Stimulated activated CD8-positive, alpha-beta memory T cell treated with anti-CD3 and anti-CD28 coated beads, Interleukin-7, amount 100 ng/mL, for 48 hours (primary cell): ENCODE measurements at regions not wholly inside any gene's neighbourhood (a gene's known extent, or its start where the extent isn't known, plus 50 kb on each side); places are given as distances from the start of the nearest gene placed in this dataset.
A peak's percentile ranks its signal among the peaks of the same experiment; 100 is the strongest.
"Not testable (repeated sequence)": the region's sequence is repeated elsewhere in the genome, so short reads cannot be mapped to it uniquely, and the experiment has no call there.

ENCODE experiments used
- DNase-seq, 2 donors: peaks; one replicate each; pipeline ENCODE4 v3.0.0-alpha.2; 2020; ENCODE audit warnings: low read depth in 1 of 2; ENCODE audit errors: extremely low read depth in 1 of 2

DNA sequence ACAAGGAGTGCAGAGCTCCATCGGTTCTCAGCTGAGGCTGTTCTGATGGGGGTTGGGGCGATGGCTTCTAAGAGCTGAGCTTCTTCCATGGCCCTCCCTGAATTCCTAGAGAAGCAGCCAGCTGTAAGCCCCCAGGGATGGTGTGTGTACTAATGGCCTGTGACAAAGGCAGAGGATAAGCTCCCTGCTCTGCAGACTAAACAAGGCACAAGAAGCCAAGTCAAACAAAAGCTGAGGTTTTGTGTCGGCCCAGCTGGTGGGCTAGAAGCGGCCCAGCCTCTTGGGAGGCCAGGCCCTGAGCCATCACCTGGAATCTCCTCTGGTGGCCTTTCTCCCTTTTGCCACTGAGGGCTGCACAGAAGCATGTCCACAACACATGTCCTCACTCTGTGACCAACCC is 75.0 kb upstream of the XPA start:
- no peak for DNase-seq

DNA sequence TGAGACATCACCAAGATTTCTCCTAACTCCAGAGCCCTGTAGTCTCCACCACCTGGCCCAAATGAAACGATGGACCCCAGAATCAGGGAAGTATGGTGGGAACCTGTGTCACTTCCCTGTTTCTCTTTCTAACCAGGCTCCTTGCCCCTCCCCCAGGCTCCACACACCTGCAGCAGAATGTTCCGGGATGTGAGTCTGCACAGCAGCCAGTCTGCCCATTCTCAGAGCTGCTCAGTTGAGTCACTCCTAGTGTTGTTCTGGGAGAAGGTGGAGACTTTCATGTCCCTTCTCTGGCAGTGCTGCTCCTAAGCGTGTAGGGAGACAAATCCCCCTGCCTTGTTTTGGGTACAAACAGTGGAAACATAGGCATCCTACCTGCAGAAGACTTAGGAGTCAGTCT is 76.0 kb upstream of the XPA start:
- no peak for DNase-seq

DNA sequence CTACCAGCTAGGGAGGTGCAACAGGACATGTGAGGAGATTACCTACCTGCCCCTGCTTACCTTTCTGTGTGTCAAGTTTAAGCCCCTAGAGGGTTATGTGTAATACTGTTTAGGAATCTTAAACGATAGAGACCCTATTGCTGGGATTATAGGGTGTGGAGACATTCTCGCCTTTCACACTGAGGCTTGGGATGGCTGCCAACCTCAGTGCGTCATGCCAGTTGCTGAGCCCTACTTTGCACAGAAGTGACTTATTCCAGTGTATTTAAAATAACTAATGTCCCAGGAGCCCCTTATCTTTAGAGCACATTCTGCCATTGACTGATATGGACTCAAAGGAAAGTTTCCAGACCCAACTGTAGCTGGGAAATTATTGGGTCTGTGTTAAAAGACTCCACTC is 76.6 kb upstream of the XPA start:
- no peak for DNase-seq

DNA sequence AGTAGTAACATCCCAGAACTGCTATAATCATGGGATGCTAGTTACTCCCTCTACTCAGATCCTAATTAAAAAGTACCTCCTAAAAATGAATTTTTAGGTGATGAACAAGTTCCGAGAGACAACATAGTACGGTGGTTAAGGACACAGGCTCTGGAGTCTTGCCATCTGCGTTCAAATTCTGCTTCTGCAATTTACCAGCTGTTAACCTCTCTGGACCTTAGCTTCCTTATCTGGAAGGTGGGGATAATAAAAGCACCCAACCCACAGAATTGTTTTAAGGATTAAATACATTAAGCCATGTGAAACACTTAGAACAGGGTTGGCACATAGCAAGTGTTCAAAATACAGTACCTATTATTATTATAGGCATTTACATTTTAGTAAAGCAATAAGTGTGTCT is 77.5 kb upstream of the XPA start:
- DNase-seq: no peak

DNA sequence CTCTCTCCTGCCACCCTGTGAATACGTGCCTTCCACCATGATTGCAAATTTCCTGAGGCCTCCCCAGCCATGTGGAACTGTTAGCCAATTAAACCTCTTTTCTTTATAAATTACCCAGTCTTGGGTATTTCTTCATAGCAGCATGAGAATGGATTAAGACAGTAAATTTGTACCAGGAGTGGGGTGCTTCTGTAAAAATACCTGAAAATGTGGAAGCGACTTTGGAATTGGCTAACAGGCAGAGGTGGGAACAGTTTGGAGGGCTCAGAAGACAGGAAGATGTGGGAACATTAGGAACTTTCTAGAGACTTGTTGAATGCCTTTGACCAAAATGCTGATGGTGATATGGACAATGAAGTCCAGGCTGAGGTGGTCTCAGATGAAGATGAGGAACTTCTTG is 74.3 kb upstream of the FOXE1 start:
- DNase-seq: not testable (repeated sequence)

DNA sequence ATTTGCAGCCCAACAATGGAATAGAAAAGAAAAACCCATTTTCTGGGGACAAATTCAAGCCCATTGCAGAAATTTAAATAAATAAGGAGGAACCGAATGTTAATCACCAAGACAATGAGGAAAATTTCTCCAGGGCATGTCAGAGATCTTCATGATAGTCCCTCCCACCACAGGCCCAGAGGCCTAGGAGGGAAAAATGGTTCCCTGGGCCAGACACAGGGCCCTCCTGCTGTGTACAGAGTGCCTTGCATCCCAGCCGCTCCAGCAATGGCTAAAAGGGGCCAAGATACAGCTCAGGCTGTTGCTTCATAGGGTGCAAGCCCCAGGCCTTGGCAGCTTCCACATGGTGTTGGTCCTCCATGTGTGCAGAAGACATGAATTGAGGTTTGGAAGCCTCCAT is 73.4 kb upstream of the FOXE1 start:
- no peak for DNase-seq

DNA sequence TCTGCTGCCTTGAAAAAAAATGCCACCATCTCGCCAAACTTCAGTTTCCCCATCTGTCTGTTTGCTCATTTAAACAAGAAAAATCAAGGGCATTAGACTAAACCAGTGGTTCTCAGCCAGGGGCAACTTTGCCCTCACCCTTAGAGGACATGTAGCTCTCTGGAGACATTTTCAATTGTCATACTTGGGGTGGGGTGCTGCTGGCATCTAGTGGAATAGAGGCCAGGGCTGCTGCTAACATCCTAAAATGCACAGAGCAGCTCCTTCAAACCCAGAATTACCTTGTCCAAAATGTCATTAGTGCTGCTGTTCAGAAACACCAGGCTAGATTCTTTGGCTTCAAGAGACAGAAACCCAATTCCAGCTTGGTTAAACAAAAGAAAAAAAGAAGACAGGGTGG is 71.1 kb upstream of the FOXE1 start:
- no peak for DNase-seq

DNA sequence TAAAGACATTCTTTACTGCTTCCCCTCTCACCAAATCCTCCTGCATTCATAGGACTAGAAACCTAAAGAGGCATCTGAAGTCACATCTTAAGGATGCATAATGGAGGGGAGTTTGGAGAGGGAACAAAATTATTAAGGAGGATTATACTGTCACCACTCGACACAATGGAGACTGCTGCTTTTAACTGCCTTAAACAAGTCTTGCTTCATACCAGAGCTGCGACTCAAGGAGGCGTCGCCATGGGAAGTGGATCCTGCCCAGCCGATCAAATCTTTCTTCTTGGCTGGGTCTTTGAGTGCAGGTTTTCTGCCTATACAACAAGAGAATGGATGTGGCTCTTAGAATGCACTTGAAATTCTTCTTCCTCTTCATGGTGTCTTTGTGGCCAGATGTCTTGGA is 66.7 kb upstream of the FOXE1 start:
- DNase-seq: no peak

DNA sequence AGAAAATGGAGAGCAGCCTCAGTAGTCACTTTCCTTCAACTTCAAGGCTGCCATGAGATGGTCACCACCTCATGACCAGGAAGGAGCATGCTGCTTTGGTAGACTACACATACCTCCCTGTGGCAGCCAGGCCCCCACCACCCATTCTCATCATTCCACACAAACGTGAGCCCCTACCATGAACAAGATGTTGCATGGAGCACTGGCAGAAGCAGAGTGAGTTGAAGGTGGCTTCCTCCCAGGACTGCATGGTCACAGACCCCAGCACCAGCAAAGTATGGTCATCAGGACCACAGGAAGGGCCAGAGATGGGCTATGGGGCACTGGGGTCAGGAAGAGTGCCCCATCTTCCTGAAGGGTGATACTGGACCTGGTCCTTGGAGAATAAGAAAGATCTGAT is 65.5 kb upstream of the FOXE1 start:
- DNase-seq: no peak

DNA sequence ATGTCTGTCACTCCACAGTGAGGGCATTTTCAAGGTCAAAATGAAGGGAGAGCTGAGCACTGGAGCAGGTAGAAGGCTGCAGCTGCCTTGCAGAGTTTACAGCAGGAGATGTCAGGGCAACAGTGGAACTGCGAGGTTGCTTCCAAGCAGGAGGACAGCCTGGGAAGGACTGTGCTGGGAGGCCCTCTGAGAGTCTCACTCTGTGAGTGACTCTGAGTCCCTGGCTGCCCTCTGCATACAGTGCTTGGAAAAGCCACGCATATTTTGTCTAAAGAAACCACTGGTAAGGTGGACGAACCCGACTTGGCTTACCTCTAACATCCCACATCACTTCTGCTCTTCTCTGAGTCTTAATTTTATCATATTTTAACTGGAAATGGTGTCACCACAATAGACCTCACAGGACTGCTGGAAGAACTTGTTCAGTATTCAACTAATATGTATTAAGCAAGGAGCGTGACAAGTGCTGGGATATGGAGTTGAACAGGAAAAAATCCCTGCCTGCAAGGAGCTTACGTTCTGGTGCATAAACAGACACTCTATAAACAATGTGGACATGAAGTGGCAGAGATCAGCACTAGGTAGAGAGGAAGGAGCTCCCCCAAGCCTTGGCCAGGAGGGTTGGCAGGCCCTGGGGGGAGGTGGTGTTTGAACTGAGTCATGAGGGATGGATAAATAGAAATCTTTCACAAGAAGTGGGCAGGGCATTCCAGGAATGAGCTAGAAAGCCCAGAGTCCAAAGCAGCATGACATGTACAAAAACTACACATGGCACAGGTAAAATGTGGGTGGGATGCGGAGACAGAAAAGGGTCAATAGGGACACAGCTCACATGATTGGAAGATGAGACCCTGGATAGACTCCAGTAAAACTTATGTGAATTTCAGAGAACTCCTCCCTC is 64.0 kb upstream of the FOXE1 start:
- DNase-seq: no peak

DNA sequence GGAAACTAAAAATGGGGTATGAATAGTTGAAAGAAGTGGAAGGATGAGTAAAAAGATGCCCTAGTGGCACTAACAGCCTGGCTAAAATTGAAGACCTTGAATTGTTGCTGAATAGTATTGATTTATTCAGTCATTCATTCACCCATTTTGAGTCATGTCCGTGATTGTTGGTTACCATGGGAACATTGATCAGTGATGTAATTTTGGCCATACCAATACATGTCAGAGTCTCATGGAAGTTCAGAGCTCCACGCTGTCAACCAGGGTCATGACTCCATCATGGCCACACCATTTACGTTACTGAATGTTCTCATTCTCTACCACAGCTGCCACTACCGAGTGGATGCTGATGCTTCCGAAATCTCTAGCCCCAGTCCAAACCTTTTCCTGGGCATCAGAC is 62.5 kb upstream of the FOXE1 start:
- DNase-seq: no peak

DNA sequence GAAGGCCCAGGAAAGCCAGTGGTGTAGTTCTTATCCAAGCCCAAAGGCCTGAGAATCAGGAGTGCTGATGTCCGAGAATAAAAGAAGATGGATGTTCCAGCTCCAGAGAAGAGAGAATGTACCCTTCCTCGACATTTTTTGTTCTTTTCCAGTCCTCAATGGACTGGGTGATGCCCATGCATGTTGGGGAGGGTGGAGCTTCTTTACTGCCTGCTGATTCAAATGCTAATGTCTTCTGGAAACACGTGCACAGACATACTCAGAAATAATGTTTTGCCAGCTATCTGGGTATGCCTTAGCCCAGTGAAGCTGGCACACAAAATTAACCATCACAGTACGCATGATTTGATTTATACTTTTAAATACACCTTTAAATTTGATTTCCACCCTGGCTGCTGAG is 61.5 kb upstream of the FOXE1 start:
- DNase-seq: no peak

DNA sequence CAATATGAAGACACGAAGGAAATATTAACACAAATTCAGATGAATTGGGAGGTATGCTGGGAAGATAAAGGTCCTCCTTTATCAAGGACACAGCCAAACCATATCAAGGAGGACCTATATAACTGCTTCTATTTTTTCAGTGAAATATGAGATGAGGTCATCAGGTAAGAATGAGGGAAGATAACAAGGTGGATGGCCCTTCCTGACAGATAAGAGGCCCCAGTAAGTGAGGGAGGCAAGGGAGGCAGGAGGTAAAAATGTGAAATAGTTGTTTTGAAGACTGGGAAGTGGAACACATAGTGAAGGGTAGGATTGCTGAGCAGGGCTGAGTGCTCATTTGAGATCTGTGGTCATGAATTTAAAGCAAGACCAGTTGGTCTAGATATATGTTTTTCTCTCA is 60.0 kb upstream of the FOXE1 start:
- no peak for DNase-seq

DNA sequence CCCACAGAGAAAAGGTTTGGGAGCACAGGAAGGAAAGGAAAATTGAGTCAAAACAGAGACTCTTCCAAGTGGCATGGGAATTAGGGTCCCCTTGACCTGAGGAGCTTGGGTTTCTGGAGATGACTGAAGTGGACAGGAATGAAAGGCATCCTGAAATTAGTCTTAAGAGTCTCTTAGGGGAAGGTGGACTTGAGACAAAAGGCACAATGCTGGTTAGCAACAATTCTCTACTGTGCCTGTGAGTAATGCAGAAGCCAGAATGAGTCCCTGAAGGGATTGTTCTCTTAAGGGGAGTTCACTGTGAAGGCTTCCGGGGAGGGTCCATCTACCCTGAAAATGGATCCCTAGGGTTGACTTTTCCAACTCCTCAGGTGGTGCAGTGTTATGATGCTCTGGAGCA is 58.4 kb upstream of the FOXE1 start:
- DNase-seq: no peak

DNA sequence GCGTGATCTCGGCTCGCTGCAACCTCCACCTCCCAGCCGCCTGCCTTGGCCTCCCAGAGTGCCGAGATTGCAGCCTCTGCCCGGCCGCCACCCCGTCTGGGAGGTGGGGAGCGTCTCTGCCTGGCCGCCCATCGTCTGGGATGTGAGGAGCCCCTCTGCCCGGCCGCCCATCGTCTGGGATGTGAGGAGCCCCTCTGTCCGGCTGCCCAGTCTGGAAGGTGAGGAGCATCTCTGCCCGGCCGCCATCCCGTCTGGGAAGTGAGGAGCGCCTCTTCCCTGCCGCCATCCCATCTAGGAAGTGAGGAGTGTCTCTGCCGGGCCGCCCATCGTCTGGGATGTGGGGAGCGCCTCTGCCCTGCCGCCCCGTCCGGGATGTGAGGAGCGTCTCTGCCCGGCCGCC is 56.9 kb upstream of the FOXE1 start:
- DNase-seq: not testable (repeated sequence)

DNA sequence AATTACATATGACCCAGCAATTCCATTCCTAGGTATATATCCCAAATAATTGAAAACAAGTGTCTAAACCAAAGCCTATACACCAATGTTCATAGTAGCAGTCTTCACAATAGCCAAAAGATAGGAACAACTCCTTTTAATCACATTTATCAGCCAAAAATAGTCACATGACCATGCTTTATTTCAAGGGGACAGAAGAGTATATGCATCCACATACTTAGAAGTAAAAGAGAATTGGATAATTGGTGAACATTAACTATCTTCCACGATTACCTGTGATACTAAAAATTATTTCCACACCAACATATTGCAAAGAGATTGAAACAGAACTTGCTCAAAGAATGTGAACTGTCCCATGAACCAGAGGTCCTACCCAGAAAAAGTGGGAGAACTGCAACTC is 51.8 kb upstream of the FOXE1 start:
- no peak for DNase-seq

DNA sequence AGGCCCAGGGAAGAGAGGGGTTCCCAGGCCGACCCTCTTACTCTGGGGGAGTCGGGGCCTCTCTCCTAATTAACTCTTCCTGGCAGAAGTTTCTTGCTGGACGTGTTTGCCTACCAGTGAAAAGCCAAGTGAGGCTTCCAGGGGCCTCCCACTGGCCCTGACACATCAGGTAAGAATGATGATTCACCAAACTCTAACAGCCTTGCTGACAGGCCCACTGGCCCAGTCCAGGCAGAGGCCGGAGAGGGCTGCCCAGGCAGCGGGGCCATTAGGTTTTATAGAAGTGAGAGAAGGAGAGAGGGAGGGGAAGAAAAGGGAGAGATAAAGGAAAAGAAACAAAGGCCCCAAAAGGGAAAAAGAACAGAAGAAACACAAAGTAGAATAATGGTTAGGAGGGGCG is 50.8 kb upstream of the FOXE1 start:
- DNase-seq: no peak

DNA sequence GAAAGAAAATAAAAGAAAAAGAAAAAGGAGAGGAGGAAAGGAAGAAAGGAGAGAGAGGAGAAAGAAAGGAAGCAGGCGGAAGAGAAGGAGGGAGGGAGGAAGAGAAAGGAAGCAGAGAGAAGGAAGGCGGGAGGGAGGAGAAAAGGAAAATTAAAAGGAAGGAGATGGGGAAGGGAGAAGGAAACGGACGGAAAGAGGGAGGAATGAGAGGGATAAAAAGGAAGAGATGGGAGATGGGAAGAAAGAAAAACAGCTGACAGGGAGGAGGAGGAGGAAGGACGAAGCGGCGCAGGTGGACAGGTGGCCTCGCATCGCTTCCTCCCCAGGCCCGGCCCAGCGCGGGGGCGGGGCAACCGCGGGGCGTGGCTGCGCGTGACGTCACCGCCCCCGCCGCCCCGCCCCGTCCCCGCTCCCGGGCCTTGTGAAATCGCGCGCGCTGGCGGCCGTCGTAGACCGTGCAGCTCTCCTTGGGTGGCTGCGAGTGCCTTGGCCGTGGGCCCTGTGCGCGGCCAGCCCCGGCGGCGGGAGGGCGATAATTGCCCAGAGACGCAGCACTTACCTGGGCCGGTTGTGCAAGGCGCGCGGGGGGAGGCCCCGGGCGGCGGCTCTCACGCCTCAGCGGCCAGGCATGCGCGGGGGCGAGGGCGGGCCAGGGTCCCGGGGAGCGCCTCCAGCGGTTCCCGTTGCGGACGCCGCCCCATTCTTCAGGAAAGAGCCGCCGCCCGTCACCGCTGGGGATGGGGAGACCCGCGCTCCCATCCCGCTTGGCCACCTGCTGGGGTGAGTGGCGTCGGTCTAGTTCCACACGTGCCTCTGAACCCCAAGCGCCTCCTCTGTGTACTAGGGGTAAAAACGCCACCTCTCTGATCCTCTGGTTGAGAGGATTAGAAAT is 49.6 kb upstream of the FOXE1 start:
- DNase-seq: peak; percentile 25 to 42
